Mucosa of descending colon (tissue), 3 donors: ENCODE measurements at regions not wholly inside any gene's neighbourhood (a gene's known extent, or its start where the extent isn't known, plus 50 kb on each side); places are given as distances from the start of the nearest gene placed in this dataset.

Experiments
- ATAC-seq: fragments of 200-7000 bp; cut with Tn5 transposase; one replicate; pipeline ENCODE4 v1.9.1; 2020; ENCODE audit warnings: mild to moderate bottlenecking, moderate library complexity
- DNase-seq, 3 donors: peaks; one replicate each; pipeline ENCODE4 v3.0.0-alpha.2; 2020
- H3K36me3 ChIP-seq: fragments of 200-600 bp; one replicate; pipeline ENCODE4 v1.8.0; 2021; ENCODE audit warnings: low read depth, mild to moderate bottlenecking
- H3K4me1 ChIP-seq: fragments of 200-600 bp; one replicate; pipeline ENCODE4 v1.8.0; 2021; ENCODE audit warnings: low read depth, mild to moderate bottlenecking
- H3K4me3 ChIP-seq: fragments of 200-600 bp; one replicate; pipeline ENCODE4 v1.8.0; 2021; ENCODE audit warnings: mild to moderate bottlenecking
- H3K9me3 ChIP-seq: fragments of 200-600 bp; one replicate; pipeline ENCODE4 v1.8.0; 2021; ENCODE audit warnings: mild to moderate bottlenecking
- intact Hi-C, 2 donors: fragments of 100-400 bp; cut with DNase I in 1 of 2; cut with micrococcal nuclease in 1 of 2; formaldehyde crosslinking; loops; one replicate each; pipeline versions ENCODE4 v1.11.0 to v1.11.1; 2022; cut with DNase I, micrococcal nuclease
- TF ChIP-seq, protein P1 (sequence below): fragments of 200-600 bp; IDR thresholded peaks from one replicate; pipeline ENCODE4 v1.8.0; 2022; ENCODE audit warnings: antibody characterized with exemption, mild to moderate bottlenecking
- donor health status: DM: no; HTN: no; CAD: no; lungs with moderate emphysema.
- donor health status: DM: no; HTN: no; CAD: no.
- donor health status: DM: no; HTN: yes; CAD: no.

DNA sequence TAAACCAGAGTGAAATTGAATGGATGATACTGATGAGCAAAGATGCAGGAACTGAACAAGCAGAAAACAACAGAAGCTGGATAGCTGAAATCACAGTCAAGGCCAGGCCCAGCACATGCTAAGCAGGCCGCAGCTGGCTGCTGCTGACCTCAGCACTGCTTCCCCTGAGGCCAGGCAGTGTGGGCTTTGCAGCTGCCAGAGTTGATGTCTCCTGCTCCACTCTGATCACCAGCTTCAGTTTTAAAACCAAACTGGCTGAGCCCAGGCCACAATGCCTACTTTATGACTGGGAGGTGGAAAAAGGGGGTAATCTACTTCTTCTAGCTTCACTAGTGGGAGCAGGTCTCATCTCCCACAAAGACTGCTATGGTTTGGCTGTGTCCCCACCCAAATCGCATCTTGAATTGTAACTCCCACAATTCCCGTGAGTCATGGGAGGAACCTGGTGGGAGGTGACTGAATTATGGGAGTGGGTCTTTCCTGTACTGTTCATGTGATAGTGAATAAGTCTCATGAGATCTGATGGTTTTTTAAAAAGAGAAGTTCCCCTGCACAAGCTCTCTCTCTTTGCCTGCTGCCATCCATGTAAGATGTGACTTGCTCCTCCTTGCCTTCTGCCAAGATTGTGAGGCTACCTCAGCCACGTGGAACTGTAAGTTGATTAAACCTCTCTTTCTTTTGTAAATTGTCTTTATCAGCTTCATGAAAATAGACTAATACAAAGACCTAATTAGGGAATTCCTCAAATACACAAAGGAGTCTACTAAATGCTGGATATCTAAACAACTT is 136.4 kb upstream of the ITGB1 start:
- Histone ChIP-seq H3K36me3 (no peaks in the 10 kb centered on the region), H3K9me3 (no peaks in the 10 kb centered on the region), H3K4me3 (no peak overlapping the region), H3K4me1 (no peaks in the 10 kb centered on the region)
- no peak for DNase-seq
- no peak for ATAC-seq
- TF ChIP-seq, protein P1, sequence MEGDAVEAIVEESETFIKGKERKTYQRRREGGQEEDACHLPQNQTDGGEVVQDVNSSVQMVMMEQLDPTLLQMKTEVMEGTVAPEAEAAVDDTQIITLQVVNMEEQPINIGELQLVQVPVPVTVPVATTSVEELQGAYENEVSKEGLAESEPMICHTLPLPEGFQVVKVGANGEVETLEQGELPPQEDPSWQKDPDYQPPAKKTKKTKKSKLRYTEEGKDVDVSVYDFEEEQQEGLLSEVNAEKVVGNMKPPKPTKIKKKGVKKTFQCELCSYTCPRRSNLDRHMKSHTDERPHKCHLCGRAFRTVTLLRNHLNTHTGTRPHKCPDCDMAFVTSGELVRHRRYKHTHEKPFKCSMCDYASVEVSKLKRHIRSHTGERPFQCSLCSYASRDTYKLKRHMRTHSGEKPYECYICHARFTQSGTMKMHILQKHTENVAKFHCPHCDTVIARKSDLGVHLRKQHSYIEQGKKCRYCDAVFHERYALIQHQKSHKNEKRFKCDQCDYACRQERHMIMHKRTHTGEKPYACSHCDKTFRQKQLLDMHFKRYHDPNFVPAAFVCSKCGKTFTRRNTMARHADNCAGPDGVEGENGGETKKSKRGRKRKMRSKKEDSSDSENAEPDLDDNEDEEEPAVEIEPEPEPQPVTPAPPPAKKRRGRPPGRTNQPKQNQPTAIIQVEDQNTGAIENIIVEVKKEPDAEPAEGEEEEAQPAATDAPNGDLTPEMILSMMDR: no peak
- intact Hi-C loops: no loop called here

DNA sequence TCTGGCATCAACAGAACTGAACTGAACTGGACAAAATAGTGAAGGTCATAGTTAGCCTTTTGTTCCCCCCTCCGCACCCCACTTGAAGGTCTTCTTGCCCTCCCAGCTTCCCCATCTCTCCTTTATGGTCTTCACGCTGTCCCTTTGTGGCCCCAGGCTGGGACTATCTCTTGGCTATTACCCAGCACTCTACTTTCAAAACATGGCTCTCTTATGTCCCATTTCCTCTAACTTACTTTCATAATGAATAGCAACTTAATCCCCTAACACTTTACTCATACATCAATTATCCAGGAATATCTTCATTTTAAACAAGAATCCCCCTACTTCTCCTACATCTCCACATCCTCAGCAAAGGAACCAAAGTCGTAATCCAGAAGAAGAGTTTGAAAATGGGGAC is 135.3 kb upstream of the ITGB1 start:
- intact Hi-C loops: no loop called here
- H3K9me3 ChIP-seq: no peaks in the 10 kb centered on the region
- H3K36me3 ChIP-seq: no peaks in the 10 kb centered on the region
- no peaks in the 10 kb centered on the region for H3K4me1 ChIP-seq
- no peak overlapping the region for H3K4me3 ChIP-seq
- DNase-seq (no peak), ATAC-seq (no peak)
- TF ChIP-seq, protein P1: no peak

DNA sequence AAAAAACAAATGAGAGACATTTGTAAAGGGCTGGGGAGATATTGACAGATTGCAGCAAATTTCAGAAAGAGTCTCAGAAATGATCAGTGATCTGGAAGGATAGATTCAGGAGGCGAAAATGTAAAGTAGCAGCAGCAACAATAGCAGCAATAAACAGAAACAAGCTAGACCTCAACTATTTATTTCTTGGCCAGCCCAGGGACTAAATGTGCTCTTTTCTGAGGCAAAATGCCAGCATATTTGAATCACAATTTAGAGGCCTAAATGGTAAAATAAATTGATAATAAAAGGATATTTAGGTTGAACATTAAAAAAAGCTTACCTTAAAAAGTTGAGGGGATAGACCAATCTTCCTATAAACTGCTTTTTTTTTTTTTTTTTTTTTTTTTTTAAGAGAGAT is 134.6 kb upstream of the ITGB1 start:
- Histone ChIP-seq H3K36me3 (no peaks in the 10 kb centered on the region), H3K4me3 (no peak overlapping the region), H3K9me3 (no peaks in the 10 kb centered on the region), H3K4me1 (no peaks in the 10 kb centered on the region)
- intact Hi-C loops: no loop called here
- DNase-seq (no peak), ATAC-seq (no peak)
- TF ChIP-seq, protein P1: no peak

DNA sequence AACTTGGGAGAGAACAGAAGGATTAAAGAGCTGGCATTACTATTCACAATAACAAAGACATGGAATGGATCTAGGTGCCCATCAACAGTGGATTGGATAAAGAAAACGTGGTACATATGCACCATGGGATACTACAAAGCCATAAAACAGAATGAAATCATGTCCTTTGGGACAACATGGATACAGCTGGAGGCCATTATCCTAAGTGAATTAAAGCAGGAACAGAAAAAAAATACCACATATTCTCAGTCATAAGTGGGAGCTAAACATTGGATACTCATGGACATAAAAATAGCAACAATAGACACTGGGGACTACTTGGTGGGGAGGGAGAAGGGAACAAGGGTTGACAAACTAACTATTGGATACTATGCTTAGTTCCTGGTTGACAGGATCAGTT is 133.2 kb upstream of the ITGB1 start:
- no peaks in the 10 kb centered on the region for H3K9me3 ChIP-seq
- H3K4me3 ChIP-seq: no peak overlapping the region
- H3K4me1 ChIP-seq: no peaks in the 10 kb centered on the region
- intact Hi-C loops: no loop called here
- DNase-seq (no peak), ATAC-seq (no peak)
- TF ChIP-seq, protein P1: no peak
- no peaks in the 10 kb centered on the region for H3K36me3 ChIP-seq

DNA sequence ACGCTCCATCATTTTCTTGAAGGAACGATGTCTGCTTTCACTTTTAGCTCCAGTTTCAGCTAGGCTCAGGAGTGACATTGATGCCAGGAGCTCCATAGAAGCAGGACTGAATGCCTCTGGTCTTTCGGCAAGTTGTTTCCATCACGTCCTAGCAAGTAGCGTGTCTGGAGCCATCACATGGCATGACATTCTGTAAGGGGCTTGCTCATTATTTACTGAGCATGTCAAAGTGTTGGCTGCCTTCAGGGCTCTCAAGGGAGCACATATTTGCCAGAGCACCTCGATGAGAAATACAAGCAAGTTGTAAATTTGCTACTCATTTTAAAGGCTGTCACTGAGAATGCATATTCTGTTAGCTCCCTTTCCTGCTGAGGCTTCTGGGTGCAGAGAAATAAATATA is 131.0 kb upstream of the ITGB1 start:
- intact Hi-C loops: no loop called here
- Histone ChIP-seq H3K36me3 (no peaks in the 10 kb centered on the region), H3K4me3 (no peak overlapping the region), H3K9me3 (no peaks in the 10 kb centered on the region), H3K4me1 (no peaks in the 10 kb centered on the region)
- TF ChIP-seq, protein P1: no peak
- DNase-seq (no peak), ATAC-seq (no peak)
